ENCODE measurements at regions not wholly inside any gene's neighbourhood (a gene's known extent, or its start where the extent isn't known, plus 50 kb on each side); places are given as distances from the start of the nearest gene placed in this dataset.

GRCh38 chr17:59462385-59462784, 103.0 kb upstream of the DHX40 start:
- Histone ChIP-seq H3K9me3 (replicated peaks in 1 of 3) (no peaks in the 10 kb centered on the region), H3K27ac (no peak overlapping the region), H3K4me1 (replicated peaks in 1 of 2) (no peaks in the 10 kb centered on the region), H3K36me3 (replicated peaks in 1 of 2) (no peaks in the 10 kb centered on the region), H3K27me3 (no peaks in the 10 kb centered on the region), H3K4me3 (no peak overlapping the region)
- no peak for DNase-seq
- TF ChIP-seq, protein P1, sequence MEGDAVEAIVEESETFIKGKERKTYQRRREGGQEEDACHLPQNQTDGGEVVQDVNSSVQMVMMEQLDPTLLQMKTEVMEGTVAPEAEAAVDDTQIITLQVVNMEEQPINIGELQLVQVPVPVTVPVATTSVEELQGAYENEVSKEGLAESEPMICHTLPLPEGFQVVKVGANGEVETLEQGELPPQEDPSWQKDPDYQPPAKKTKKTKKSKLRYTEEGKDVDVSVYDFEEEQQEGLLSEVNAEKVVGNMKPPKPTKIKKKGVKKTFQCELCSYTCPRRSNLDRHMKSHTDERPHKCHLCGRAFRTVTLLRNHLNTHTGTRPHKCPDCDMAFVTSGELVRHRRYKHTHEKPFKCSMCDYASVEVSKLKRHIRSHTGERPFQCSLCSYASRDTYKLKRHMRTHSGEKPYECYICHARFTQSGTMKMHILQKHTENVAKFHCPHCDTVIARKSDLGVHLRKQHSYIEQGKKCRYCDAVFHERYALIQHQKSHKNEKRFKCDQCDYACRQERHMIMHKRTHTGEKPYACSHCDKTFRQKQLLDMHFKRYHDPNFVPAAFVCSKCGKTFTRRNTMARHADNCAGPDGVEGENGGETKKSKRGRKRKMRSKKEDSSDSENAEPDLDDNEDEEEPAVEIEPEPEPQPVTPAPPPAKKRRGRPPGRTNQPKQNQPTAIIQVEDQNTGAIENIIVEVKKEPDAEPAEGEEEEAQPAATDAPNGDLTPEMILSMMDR (IDR thresholded peaks at IDR 0.05) = no peak
- no peak for TF ChIP-seq POLR2A (IDR thresholded peaks at IDR 0.05)
- WGBS, 4 donors = 79 to 89% (median 89%) methylated on average over 4 of the region's 4 CpGs
- intact Hi-C loops (cut with DNase I) = no loop called here

DNA sequence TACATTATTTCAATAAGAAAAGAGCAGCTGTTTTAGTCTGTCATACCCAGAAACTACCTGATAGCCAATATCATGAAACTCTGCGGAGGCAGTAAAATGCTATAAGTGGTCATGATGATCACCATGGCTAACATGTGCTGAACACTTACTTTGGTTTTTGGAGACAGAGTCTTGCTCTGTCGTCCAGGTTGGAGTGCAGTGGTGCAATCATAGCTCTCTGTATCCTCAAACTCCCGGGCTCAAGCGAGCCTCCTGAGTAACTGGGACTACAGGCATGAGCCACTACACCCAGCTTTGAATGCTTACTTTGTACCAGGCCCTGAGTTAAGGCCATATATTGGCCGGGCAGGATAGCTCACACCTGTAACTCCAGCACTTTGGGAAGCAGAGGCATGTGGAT, 101.2 kb upstream of the DHX40 start:
- Histone ChIP-seq H3K27ac (no peak overlapping the region), H3K4me1 (replicated peaks in 1 of 2) (no peaks in the 10 kb centered on the region), H3K9me3 (replicated peaks in 1 of 3) (no peaks in the 10 kb centered on the region), H3K36me3 (replicated peaks in 1 of 2) (no peaks in the 10 kb centered on the region), H3K4me3 (no peak overlapping the region), H3K27me3 (no peaks in the 10 kb centered on the region)
- TF ChIP-seq, protein P1 (IDR thresholded peaks at IDR 0.05) = no peak
- no peak for TF ChIP-seq POLR2A (IDR thresholded peaks at IDR 0.05)
- no peak for DNase-seq
- intact Hi-C loops (cut with DNase I) = no loop called here
- WGBS, 4 donors = 84 to 94% (median 88%) methylated on average over 3 to 5 of the region's 5 CpGs

DNA sequence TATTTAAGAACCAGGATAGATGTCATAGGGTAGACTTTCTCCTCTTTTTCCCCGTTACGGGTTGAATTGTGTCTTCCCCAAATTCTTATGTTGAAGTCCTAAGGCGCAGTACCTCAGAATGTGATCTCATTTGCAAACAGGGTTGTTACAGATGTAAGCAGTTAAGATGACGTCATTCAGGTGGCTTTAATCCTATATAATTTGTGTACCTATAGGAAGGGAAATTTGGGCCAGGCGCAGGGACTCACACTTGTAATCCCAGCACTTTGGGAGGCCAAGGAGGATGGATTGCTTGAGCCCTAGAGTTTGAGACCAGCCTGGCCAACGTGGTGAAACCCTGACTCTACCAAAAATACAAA, 99.5 kb upstream of the DHX40 start:
- Histone ChIP-seq H3K9me3 (replicated peaks in 1 of 3) (no peaks in the 10 kb centered on the region), H3K27me3 (no peaks in the 10 kb centered on the region), H3K27ac (no peak overlapping the region), H3K4me1 (replicated peaks in 1 of 2) (no peaks in the 10 kb centered on the region), H3K36me3 (replicated peaks in 1 of 2) (no peaks in the 10 kb centered on the region), H3K4me3 (no peak overlapping the region)
- no peak for DNase-seq
- 84 to 91% (median 87%) methylated on average over 6 of the region's 6 CpGs for whole genome bisulfite sequencing, 4 donors
- TF ChIP-seq POLR2A (IDR thresholded peaks at IDR 0.05) = no peak
- intact Hi-C loops (cut with DNase I) = no loop called here

GRCh38 chr17:59466946-59467801, 98.2 kb upstream of the DHX40 start:
- TF ChIP-seq POLR2A (IDR thresholded peaks at IDR 0.05) = no peak
- TF ChIP-seq, protein P1 (IDR thresholded peaks at IDR 0.05) = no peak
- H3K27me3 ChIP-seq = no peaks in the 10 kb centered on the region
- H3K27ac ChIP-seq = no peak overlapping the region
- no peaks in the 10 kb centered on the region for H3K4me1 ChIP-seq (replicated peaks in 1 of 2)
- DNase-seq = no peak
- 87 to 97% (median 93%) methylated on average over 4 to 5 of the region's 5 CpGs for WGBS, 4 donors
- no peaks in the 10 kb centered on the region for H3K9me3 ChIP-seq (replicated peaks in 1 of 3)
- no peak overlapping the region for H3K4me3 ChIP-seq
- intact Hi-C loops (cut with DNase I) = no loop called here
- no peaks in the 10 kb centered on the region for H3K36me3 ChIP-seq (replicated peaks in 1 of 2)
